H1 (cell line): ENCODE measurements at regions not wholly inside any gene's neighbourhood (a gene's known extent, or its start where the extent isn't known, plus 50 kb on each side); places are given as distances from the start of the nearest gene placed in this dataset.

Source experiments
- CTCF ChIA-PET: fragments of 300-600 bp; sonication (Branson Sonifier 250); formaldehyde crosslinking; loops from one replicate; lab custom pipeline; 2021; ENCODE audit not compliant: partially characterized antibody; lab: Charles Lee
- POLR2A ChIA-PET: fragments of 300-600 bp; sonication (Branson Sonifier 250); formaldehyde crosslinking; loops from one replicate; lab custom pipeline; 2021; ENCODE audit warnings: inconsistent platforms; ENCODE audit not compliant: partially characterized antibody; lab: Charles Lee
- DNase-seq, 2 experiments: peaks; one replicate each; pipeline versions ENCODE4 v3.0.0 to v3.0.0-alpha.2; 2010 to 2022; ENCODE audit warnings: low spot score in 2 of 2, low read depth in 1 of 2, mixed read lengths in 1 of 2
- FAIRE-seq: peaks from 2 replicates; lab custom pipeline; 2011; peaks lifted over from hg19 to GRCh38; lab: Jason Lieb, UNC
- H2AFZ ChIP-seq: 2 replicates; pipeline ENCODE4 v1.8.1; 2012; ENCODE audit warnings: low read length, inconsistent platforms
- H2AK5ac ChIP-seq: 2 replicates; pipeline ENCODE4 v1.6.1; 2013; ENCODE audit warnings: low read depth, low read length
- H2BK120ac ChIP-seq: replicated peaks from 2 replicates; pipeline ENCODE3; 2013; ENCODE audit warnings: low read depth, low read length, inconsistent platforms
- H2BK12ac ChIP-seq: 2 replicates; pipeline ENCODE4 v1.6.1; 2013; ENCODE audit warnings: low read depth, low read length
- H2BK15ac ChIP-seq: 2 replicates; pipeline ENCODE4 v1.6.1; 2013; ENCODE audit warnings: low read length
- H2BK20ac ChIP-seq: 2 replicates; pipeline ENCODE4 v1.6.1; 2013; ENCODE audit warnings: low read length
- H2BK5ac ChIP-seq: 2 replicates; pipeline ENCODE4 v1.6.1; 2013; ENCODE audit warnings: low read depth, low read length
- H3K14ac ChIP-seq: 2 replicates; pipeline ENCODE4 v1.6.1; 2013; ENCODE audit warnings: inconsistent platforms; ENCODE audit not compliant: insufficient read length
- H3K18ac ChIP-seq: 2 replicates; pipeline ENCODE4 v1.6.1; 2013; ENCODE audit warnings: low read length; ENCODE audit errors: extremely low read depth
- H3K23ac ChIP-seq: 2 replicates; pipeline ENCODE4 v1.6.1; 2013; ENCODE audit warnings: inconsistent platforms; ENCODE audit not compliant: insufficient read length
- H3K23me2 ChIP-seq: 2 replicates; pipeline ENCODE4 v1.6.1; 2013; ENCODE audit warnings: low read depth, low read length
- H3K27ac ChIP-seq: 2 replicates; pipeline ENCODE4 v1.6.1; 2011; ENCODE audit warnings: low read depth, low read length, inconsistent platforms
- H3K27me3 ChIP-seq, 4 experiments: replicated peaks in 1 of 4; 1 replicate in 1 of 4; 2 replicates in 3 of 4; pipeline versions ENCODE4 v1.6.1 to v1.8.1; 2011 to 2013; ENCODE audit warnings: low read length in 3 of 4, mild to moderate bottlenecking in 3 of 4, inconsistent platforms in 2 of 4, mixed read lengths in 2 of 4, moderate library complexity in 1 of 4; ENCODE audit not compliant: control insufficient read depth in 3 of 4, insufficient read depth in 3 of 4; ENCODE audit errors: extremely low read depth in 1 of 4
- H3K36me3 ChIP-seq, 4 experiments: 2 replicates each; pipeline versions ENCODE4 v1.6.1 to v1.8.1; 2011 to 2013; ENCODE audit warnings: mild to moderate bottlenecking in 4 of 4, low read length in 3 of 4, moderate library complexity in 2 of 4, control low read depth in 1 of 4, inconsistent platforms in 1 of 4; ENCODE audit not compliant: insufficient read depth in 4 of 4, control insufficient read depth in 2 of 4
- H3K4ac ChIP-seq: replicated peaks from 2 replicates; pipeline ENCODE3; 2013; ENCODE audit warnings: low read length, low read depth, mixed read lengths, inconsistent platforms; ENCODE audit not compliant: insufficient read length
- H3K4me1 ChIP-seq, 4 experiments: replicated peaks in 1 of 4; 1 replicate in 1 of 4; 2 replicates in 3 of 4; pipeline versions ENCODE4 v1.6.1 to v1.8.1; 2011 to 2013; ENCODE audit warnings: low read length in 3 of 4, inconsistent platforms in 2 of 4, mixed read lengths in 1 of 4; ENCODE audit not compliant: insufficient read depth in 4 of 4, control insufficient read depth in 3 of 4
- H3K4me2 ChIP-seq, 2 experiments: 2 replicates each; pipeline versions ENCODE4 v1.6.1 to v1.8.1; 2011 to 2013; ENCODE audit warnings: low read depth in 2 of 2, low read length in 2 of 2, control low read depth in 1 of 2, inconsistent platforms in 1 of 2, mild to moderate bottlenecking in 1 of 2; ENCODE audit not compliant: insufficient read depth in 1 of 2
- H3K4me3 ChIP-seq, 4 experiments: fragments of 200-600, 300-600 bp in 1 of 4; sonication (generic), shearing (Covaris generic), sonication (Bioruptor Twin) in 1 of 4; 2 replicates each; pipeline versions ENCODE4 v1.5.1 to v1.8.1; 2011 to 2016; ENCODE audit warnings: low read length in 4 of 4, low read depth in 3 of 4, control low read depth in 2 of 4, inconsistent platforms in 2 of 4, mild to moderate bottlenecking in 2 of 4, mixed read lengths in 1 of 4, moderate library complexity in 1 of 4; ENCODE audit not compliant: insufficient read depth in 2 of 4; ENCODE audit errors: extremely low read depth in 1 of 4
- H3K56ac ChIP-seq: replicated peaks from 2 replicates; pipeline ENCODE3; 2013; ENCODE audit warnings: low read depth, mild to moderate bottlenecking, mixed read lengths, low read length, inconsistent platforms; ENCODE audit not compliant: insufficient read length
- H3K79me1 ChIP-seq: 2 replicates; pipeline ENCODE4 v1.6.1; 2013; ENCODE audit warnings: low read depth, low read length, control low read depth
- H3K79me2 ChIP-seq, 2 experiments: 2 replicates each; pipeline versions ENCODE4 v1.6.1 to v1.8.1; 2012 to 2013; ENCODE audit warnings: low read length in 2 of 2, mild to moderate bottlenecking in 2 of 2, inconsistent platforms in 1 of 2; ENCODE audit not compliant: insufficient read depth in 2 of 2, control insufficient read depth in 1 of 2
- H3K9ac ChIP-seq, 4 experiments: replicated peaks in 1 of 4; 1 replicate in 1 of 4; 2 replicates in 3 of 4; pipeline versions ENCODE4 v1.6.1 to v1.8.1; 2011 to 2013; ENCODE audit warnings: low read depth in 3 of 4, low read length in 3 of 4, control low read depth in 2 of 4, mild to moderate bottlenecking in 2 of 4, moderate library complexity in 2 of 4, inconsistent platforms in 1 of 4; ENCODE audit errors: extremely low read depth in 1 of 4
- H3K9me3 ChIP-seq, 2 experiments: 2 replicates each; pipeline versions ENCODE4 v1.6.1 to v1.8.1; 2012 to 2013; ENCODE audit warnings: mild to moderate bottlenecking in 2 of 2, moderate library complexity in 2 of 2, control low read depth in 1 of 2, inconsistent platforms in 1 of 2, low read depth in 1 of 2, low read length in 1 of 2, mixed read lengths in 1 of 2; ENCODE audit not compliant: insufficient read depth in 2 of 2
- H4K20me1 ChIP-seq, 2 experiments: replicated peaks in 1 of 2; 2 replicates each; pipeline versions ENCODE3 to v1.8.1; 2011 to 2013; ENCODE audit warnings: inconsistent platforms in 2 of 2, low read length in 2 of 2, mild to moderate bottlenecking in 1 of 2; ENCODE audit not compliant: insufficient read depth in 2 of 2, control insufficient read depth in 1 of 2
- H4K5ac ChIP-seq: 2 replicates; pipeline ENCODE4 v1.6.1; 2013; ENCODE audit warnings: low read length, low read depth, mixed read lengths, inconsistent platforms; ENCODE audit not compliant: insufficient read length
- H4K8ac ChIP-seq: 2 replicates; pipeline ENCODE4 v1.8.0; 2013; ENCODE audit warnings: mild to moderate bottlenecking, moderate library complexity, low read length, inconsistent platforms; ENCODE audit not compliant: insufficient read depth; ENCODE audit errors: extremely low read depth
- H4K91ac ChIP-seq: replicated peaks from 2 replicates; pipeline ENCODE3; 2013; ENCODE audit warnings: low read length, mixed read lengths, inconsistent platforms; ENCODE audit not compliant: insufficient read length
- FOSL1 ChIP-seq: IDR thresholded peaks from 2 replicates; pipeline ENCODE4 v1.6.1; 2011; ENCODE audit warnings: mild to moderate bottlenecking, low read depth, low read length, moderate library complexity; ENCODE audit not compliant: insufficient read depth
- KDM4A ChIP-seq: IDR thresholded peaks from one replicate; pipeline ENCODE4 v1.7.1; 2012; ENCODE audit warnings: low read depth, mild to moderate bottlenecking, moderate library complexity, low read length, inconsistent platforms; ENCODE audit not compliant: severe bottlenecking
- SAP30 ChIP-seq: fragments of 300-600 bp; sonication (generic); IDR thresholded peaks from 2 replicates; pipeline ENCODE4 v1.7.1; 2012; ENCODE audit warnings: low read length, moderate library complexity, mild to moderate bottlenecking, inconsistent platforms; ENCODE audit not compliant: insufficient read depth, insufficient replicate concordance
- SIN3A ChIP-seq, 2 experiments: IDR thresholded peaks in 1 of 2; conservative IDR thresholded peaks in 1 of 2; 2 replicates each; pipeline ENCODE4 v1.6.1; 2011 to 2012; ENCODE audit warnings: low read length in 2 of 2, improper control_type of control experiment in 1 of 2, low read depth in 1 of 2, mild to moderate bottlenecking in 1 of 2
- TAF1 ChIP-seq: IDR thresholded peaks from 2 replicates; pipeline ENCODE4 v1.6.1; 2011; ENCODE audit warnings: mild to moderate bottlenecking, low read depth, low read length
- TAF7 ChIP-seq: optimal IDR thresholded peaks from 2 replicates; pipeline ENCODE3; 2011; ENCODE audit warnings: low read depth, mild to moderate bottlenecking, inconsistent platforms, low read length, moderate library complexity, borderline replicate concordance
- WGBS, 2 experiments: shearing (Covaris generic) in 1 of 2; methylation state at CpG; one replicate each; pipeline versions ENCODE4 v1.1.6 to v1.1.7; 2013 to 2015; ENCODE audit warnings: low lambda C conversion rate in 2 of 2, mixed read lengths in 2 of 2, inconsistent platforms in 1 of 2, low coverage in 1 of 2, missing lambda C conversion rate in 1 of 2; ENCODE audit not compliant: insufficient replicate concordance in 2 of 2, insufficient coverage in 1 of 2, insufficient read length in 1 of 2; ENCODE audit errors: extremely low coverage in 1 of 2, missing lambda C conversion rate in 1 of 2; 5-methylcytosine and 5-hydroxymethylcytosine counted together
- TF ChIP-seq, protein P1 (sequence below): IDR thresholded peaks from 2 replicates; pipeline ENCODE4 v1.6.1; 2011; ENCODE audit warnings: low read length, improper control_type of control experiment

DNA sequence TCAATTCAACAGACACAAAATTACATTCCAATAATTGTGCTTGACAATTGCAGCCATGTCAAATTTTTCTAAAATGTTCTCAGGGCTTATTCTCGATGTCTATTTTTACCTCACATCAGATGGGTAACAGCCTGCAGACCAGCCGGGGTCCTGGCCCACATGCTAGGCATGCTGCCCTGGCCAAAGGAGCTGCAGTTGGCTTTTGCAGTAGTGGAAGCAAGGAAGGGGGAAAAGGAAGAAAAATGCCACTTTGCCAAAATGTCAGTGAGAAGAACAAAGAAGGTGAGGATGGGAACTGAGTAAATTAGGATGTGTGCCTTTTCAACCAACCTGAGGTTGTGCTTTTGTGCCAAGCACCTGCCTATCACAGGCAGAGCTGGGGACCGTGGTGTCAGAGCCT lies 161.0 kb downstream of the FOXB1 start:
- H2BK5ac ChIP-seq = no peak overlapping the region
- H3K79me1 ChIP-seq = no peaks in the 10 kb centered on the region
- FAIRE-seq (no peak), DNase-seq (no peak)
- WGBS, 2 experiments = 94% methylated on average over 3 of the region's 3 CpGs; no CpG with 5 or more reads in 1 of the 2 experiments
- no peaks in the 10 kb centered on the region for H3K36me3 ChIP-seq
- H3K79me2 ChIP-seq = no peaks in the 10 kb centered on the region
- H4K91ac ChIP-seq = no peak overlapping the region
- peaks cover 0 to 3% (median 0%) of the 10 kb centered on the region in 4 experiments; a peak in 3 of 7 replicates for H3K4me1 ChIP-seq
- no peak overlapping the region for H3K4me3 ChIP-seq
- ChIA-PET POLR2A (no interaction called here), CTCF (interaction anchor here (0.7 to 1.8 kb wide), 3 partner anchors 13 to 1000 kb away, joined by 3 to 4 read pairs (median 4); no protein-coding TSS in a partner anchor)
- no peaks in the 10 kb centered on the region for H3K9me3 ChIP-seq
- no peak overlapping the region for H3K27ac ChIP-seq
- no peaks in the 10 kb centered on the region for H3K23me2 ChIP-seq
- no peak overlapping the region for H2BK120ac ChIP-seq
- H3K23ac ChIP-seq = no peak overlapping the region
- H4K5ac ChIP-seq = no peak overlapping the region
- no peak overlapping the region for H3K56ac ChIP-seq
- no peak overlapping the region for H4K8ac ChIP-seq
- H3K4ac ChIP-seq = no peak overlapping the region
- no peaks in the 10 kb centered on the region for H3K27me3 ChIP-seq
- no peak overlapping the region for H2AK5ac ChIP-seq
- no peak overlapping the region for H3K18ac ChIP-seq
- H4K20me1 ChIP-seq = no peaks in the 10 kb centered on the region
- H3K9ac ChIP-seq = no peak overlapping the region
- H3K14ac ChIP-seq = no peak overlapping the region
- H2AFZ ChIP-seq = 0 out of 2 replicates have a peak overlapping the region, but pooled peaks have one; percentile 65
- H2BK12ac ChIP-seq = no peak overlapping the region
- H2BK15ac ChIP-seq = no peak overlapping the region
- H3K4me2 ChIP-seq = no peak overlapping the region
- H2BK20ac ChIP-seq = no peak overlapping the region
- TF ChIP-seq TAF1 = no peak
- TF ChIP-seq SAP30 = no peak
- no peak for TF ChIP-seq SIN3A (conservative IDR thresholded peaks at IDR 0.05 in 1 of 2, IDR thresholded peaks at IDR 0.05 in 1 of 2; ENCODE audit: low read depth in 1 of 2, low read length in 2 of 2)
- TF ChIP-seq, protein P1, sequence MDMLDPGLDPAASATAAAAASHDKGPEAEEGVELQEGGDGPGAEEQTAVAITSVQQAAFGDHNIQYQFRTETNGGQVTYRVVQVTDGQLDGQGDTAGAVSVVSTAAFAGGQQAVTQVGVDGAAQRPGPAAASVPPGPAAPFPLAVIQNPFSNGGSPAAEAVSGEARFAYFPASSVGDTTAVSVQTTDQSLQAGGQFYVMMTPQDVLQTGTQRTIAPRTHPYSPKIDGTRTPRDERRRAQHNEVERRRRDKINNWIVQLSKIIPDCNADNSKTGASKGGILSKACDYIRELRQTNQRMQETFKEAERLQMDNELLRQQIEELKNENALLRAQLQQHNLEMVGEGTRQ = no peak
- TF ChIP-seq TAF7 = no peak
- TF ChIP-seq KDM4A = no peak
- no peak for TF ChIP-seq FOSL1
